Astrocyte (in vitro differentiated cells and primary cell): ENCODE measurements at regions not wholly inside any gene's neighbourhood (a gene's known extent, or its start where the extent isn't known, plus 50 kb on each side); places are given as distances from the start of the nearest gene placed in this dataset.

ENCODE experiments used
- DNase-seq: peaks from one replicate; pipeline ENCODE4 v3.0.0-alpha.2; 2010; ENCODE audit warnings: low read depth
- FAIRE-seq: peaks from 2 replicates; lab custom pipeline; 2011; peaks lifted over from hg19 to GRCh38; lab: Jason Lieb, UNC
- H2AFZ ChIP-seq: 2 replicates; pipeline ENCODE4 v1.6.0; 2012; ENCODE audit warnings: low read depth, low read length, inconsistent platforms
- H3K27ac ChIP-seq: 2 replicates; pipeline ENCODE4 v1.5.1; 2011; ENCODE audit warnings: low read depth, low read length, inconsistent platforms
- H3K27me3 ChIP-seq: 2 replicates; pipeline ENCODE4 v1.6.0; 2011; ENCODE audit warnings: low read length, inconsistent platforms; ENCODE audit not compliant: insufficient read depth
- H3K36me3 ChIP-seq: 2 replicates; pipeline ENCODE4 v1.5.1; 2011; ENCODE audit warnings: low read length, inconsistent platforms; ENCODE audit not compliant: insufficient read depth
- H3K4me1 ChIP-seq: 2 replicates; pipeline ENCODE4 v1.5.1; 2011; ENCODE audit warnings: low read length, inconsistent platforms; ENCODE audit not compliant: insufficient read depth
- H3K4me2 ChIP-seq: 2 replicates; pipeline ENCODE4 v1.6.0; 2012; ENCODE audit warnings: low read length, inconsistent platforms
- H3K4me3 ChIP-seq: 2 replicates; pipeline ENCODE4 v1.5.1; 2011; ENCODE audit warnings: low read depth, mild to moderate bottlenecking, low read length, inconsistent platforms; ENCODE audit not compliant: insufficient read depth
- H3K79me2 ChIP-seq: 2 replicates; pipeline ENCODE4 v1.6.0; 2012; ENCODE audit warnings: mild to moderate bottlenecking, low read length, inconsistent platforms; ENCODE audit not compliant: insufficient read depth
- H3K9ac ChIP-seq: 2 replicates; pipeline ENCODE4 v1.6.0; 2012; ENCODE audit warnings: mild to moderate bottlenecking, low read length, inconsistent platforms
- H3K9me3 ChIP-seq: 2 replicates; pipeline ENCODE4 v1.5.1; 2012; ENCODE audit warnings: low read depth, mild to moderate bottlenecking, low read length, inconsistent platforms; ENCODE audit not compliant: insufficient read depth
- H4K20me1 ChIP-seq: 2 replicates; pipeline ENCODE4 v1.6.0; 2012; ENCODE audit warnings: low read length, inconsistent platforms; ENCODE audit not compliant: insufficient read depth
- H3K27ac Mint-ChIP-seq: one replicate; pipeline ENCODE4 v1.8.0; 2021; ENCODE audit warnings: mild to moderate bottlenecking, mixed read lengths; ENCODE audit not compliant: unreplicated experiment
- H3K27me3 Mint-ChIP-seq: one replicate; pipeline ENCODE4 v1.8.0; 2021; ENCODE audit warnings: low read depth, mixed read lengths; ENCODE audit not compliant: unreplicated experiment
- H3K36me3 Mint-ChIP-seq: one replicate; pipeline ENCODE4 v1.8.0; 2021; ENCODE audit warnings: low read depth, mixed read lengths; ENCODE audit not compliant: unreplicated experiment
- H3K4me1 Mint-ChIP-seq: one replicate; pipeline ENCODE4 v1.8.0; 2021; ENCODE audit warnings: low read depth, mixed read lengths; ENCODE audit not compliant: unreplicated experiment
- H3K4me3 Mint-ChIP-seq: one replicate; pipeline ENCODE4 v1.8.0; 2021; ENCODE audit warnings: mild to moderate bottlenecking, moderate library complexity, mixed read lengths; ENCODE audit not compliant: unreplicated experiment
- H3K9me3 Mint-ChIP-seq: one replicate; pipeline ENCODE4 v1.8.0; 2021; ENCODE audit warnings: mild to moderate bottlenecking, mixed read lengths; ENCODE audit not compliant: unreplicated experiment
- CTCF ChIP-seq: IDR thresholded peaks from 2 replicates; pipeline ENCODE4 v1.5.1; 2011; ENCODE audit warnings: low read depth, mild to moderate bottlenecking, inconsistent platforms, low read length, moderate library complexity; ENCODE audit not compliant: insufficient read depth
- EZH2 ChIP-seq: IDR thresholded peaks from 2 replicates; pipeline ENCODE4 v1.6.1; 2012; ENCODE audit warnings: mild to moderate bottlenecking, low read length, inconsistent platforms; ENCODE audit not compliant: insufficient read depth

GRCh38 chr15:97081666-97082226 is 751.2 kb downstream of the NR2F2 start:
- TF ChIP-seq EZH2, result no peak
- TF ChIP-seq CTCF, result no peak
- Mint-ChIP-seq H3K36me3 (no peaks in the 10 kb centered on the region), H3K27ac (no peak overlapping the region), H3K27me3 (peaks cover 69% of the 10 kb centered on the region), H3K4me3 (no peak overlapping the region), H3K4me1 (peaks cover 17% of the 10 kb centered on the region), H3K9me3 (no peaks in the 10 kb centered on the region)
- Histone ChIP-seq H3K4me2 (no peak overlapping the region), H3K9me3 (peaks cover 2% of the 10 kb centered on the region), H3K4me1 (no peaks in the 10 kb centered on the region), H3K27me3 (peaks cover 12% of the 10 kb centered on the region), H4K20me1 (no peaks in the 10 kb centered on the region), H3K27ac (no peak overlapping the region), H3K4me3 (no peak overlapping the region), H3K9ac (no peak overlapping the region), H3K79me2 (no peaks in the 10 kb centered on the region), H3K36me3 (no peaks in the 10 kb centered on the region), H2AFZ (no peak overlapping the region)
- DNase-seq (no peak), FAIRE-seq (no peak)

- no peaks in the 10 kb centered on the region for H3K79me2 ChIP-seq
- FAIRE-seq (no peak), DNase-seq (no peak)
- peaks cover 71% of the 10 kb centered on the region for H3K27me3 Mint-ChIP-seq
- H3K9me3 Mint-ChIP-seq, result no peaks in the 10 kb centered on the region
- no peak overlapping the region for H3K27ac Mint-ChIP-seq
- H4K20me1 ChIP-seq, result no peaks in the 10 kb centered on the region
- H3K4me1 Mint-ChIP-seq, result peaks cover 17% of the 10 kb centered on the region
- H3K27ac ChIP-seq, result no peak overlapping the region
- H3K9ac ChIP-seq, result no peak overlapping the region
- no peak overlapping the region for H3K4me3 Mint-ChIP-seq
- H3K36me3 Mint-ChIP-seq, result no peaks in the 10 kb centered on the region
- H3K36me3 ChIP-seq, result no peaks in the 10 kb centered on the region
- TF ChIP-seq EZH2, result no peak
- no peak for TF ChIP-seq CTCF
- no peak overlapping the region for H3K4me2 ChIP-seq
- no peaks in the 10 kb centered on the region for H3K4me1 ChIP-seq
- peaks cover 12% of the 10 kb centered on the region for H3K27me3 ChIP-seq
- H2AFZ ChIP-seq, result no peak overlapping the region
- H3K9me3 ChIP-seq, result peaks cover 2% of the 10 kb centered on the region
- H3K4me3 ChIP-seq, result no peak overlapping the region
Observed at GRCh38 chr15:97082830-97083229, 752.3 kb downstream of the NR2F2 start.

GRCh38 chr15:97084650-97085049 is 754.1 kb downstream of the NR2F2 start:
- peaks cover 17% of the 10 kb centered on the region for H3K4me1 Mint-ChIP-seq
- no peak overlapping the region for H3K27ac Mint-ChIP-seq
- no peak overlapping the region for H3K9ac ChIP-seq
- peaks cover 10% of the 10 kb centered on the region for H3K27me3 ChIP-seq
- H3K36me3 ChIP-seq, result no peaks in the 10 kb centered on the region
- H4K20me1 ChIP-seq, result no peaks in the 10 kb centered on the region
- H3K36me3 Mint-ChIP-seq, result no peaks in the 10 kb centered on the region
- H3K27me3 Mint-ChIP-seq, result peaks cover 61% of the 10 kb centered on the region
- no peak overlapping the region for H3K4me3 Mint-ChIP-seq
- no peak for TF ChIP-seq CTCF
- TF ChIP-seq EZH2, result no peak
- no peaks in the 10 kb centered on the region for H3K79me2 ChIP-seq
- no peaks in the 10 kb centered on the region for H3K9me3 Mint-ChIP-seq
- no peak overlapping the region for H2AFZ ChIP-seq
- no peak for FAIRE-seq
- no peaks in the 10 kb centered on the region for H3K4me1 ChIP-seq
- no peak overlapping the region for H3K4me3 ChIP-seq
- H3K27ac ChIP-seq, result no peak overlapping the region
- H3K4me2 ChIP-seq, result no peak overlapping the region
- peak; percentile 56 for DNase-seq
- H3K9me3 ChIP-seq, result peaks cover 2% of the 10 kb centered on the region
